ENCODE measurements at regions not wholly inside any gene's neighbourhood (a gene's known extent, or its start where the extent isn't known, plus 50 kb on each side); places are given as distances from the start of the nearest gene placed in this dataset.
"Not testable (repeated sequence)": the region's sequence is repeated elsewhere in the genome, so short reads cannot be mapped to it uniquely, and the experiment has no call there.

- TF ChIP-seq, protein P1, sequence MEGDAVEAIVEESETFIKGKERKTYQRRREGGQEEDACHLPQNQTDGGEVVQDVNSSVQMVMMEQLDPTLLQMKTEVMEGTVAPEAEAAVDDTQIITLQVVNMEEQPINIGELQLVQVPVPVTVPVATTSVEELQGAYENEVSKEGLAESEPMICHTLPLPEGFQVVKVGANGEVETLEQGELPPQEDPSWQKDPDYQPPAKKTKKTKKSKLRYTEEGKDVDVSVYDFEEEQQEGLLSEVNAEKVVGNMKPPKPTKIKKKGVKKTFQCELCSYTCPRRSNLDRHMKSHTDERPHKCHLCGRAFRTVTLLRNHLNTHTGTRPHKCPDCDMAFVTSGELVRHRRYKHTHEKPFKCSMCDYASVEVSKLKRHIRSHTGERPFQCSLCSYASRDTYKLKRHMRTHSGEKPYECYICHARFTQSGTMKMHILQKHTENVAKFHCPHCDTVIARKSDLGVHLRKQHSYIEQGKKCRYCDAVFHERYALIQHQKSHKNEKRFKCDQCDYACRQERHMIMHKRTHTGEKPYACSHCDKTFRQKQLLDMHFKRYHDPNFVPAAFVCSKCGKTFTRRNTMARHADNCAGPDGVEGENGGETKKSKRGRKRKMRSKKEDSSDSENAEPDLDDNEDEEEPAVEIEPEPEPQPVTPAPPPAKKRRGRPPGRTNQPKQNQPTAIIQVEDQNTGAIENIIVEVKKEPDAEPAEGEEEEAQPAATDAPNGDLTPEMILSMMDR (IDR thresholded peaks at IDR 0.05; ENCODE audit: low read depth, low read length): no peak
- Histone ChIP-seq H3K9me3 (ENCODE audit: low read depth) (no peaks in the 10 kb centered on the region), H3K27me3 (no peaks in the 10 kb centered on the region), H3K27ac (no peak overlapping the region), H3K36me3 (no peaks in the 10 kb centered on the region), H3K4me1 (ENCODE audit: low read depth) (no peaks in the 10 kb centered on the region), H3K4me3 (no peak overlapping the region)
- DNase-seq (ENCODE audit: low read depth in 1 of 2, low spot score in 1 of 2): peak in 1 of 2 donors; percentile 1
Measured at GRCh38 chr11:22928207-22928917, 68.1 kb upstream of the CCDC179 start.

- Histone ChIP-seq H3K27ac (no peak overlapping the region), H3K27me3 (no peaks in the 10 kb centered on the region), H3K36me3 (no peaks in the 10 kb centered on the region), H3K9me3 (ENCODE audit: low read depth) (no peaks in the 10 kb centered on the region), H3K4me1 (ENCODE audit: low read depth) (no peaks in the 10 kb centered on the region), H3K4me3 (no peak overlapping the region)
- DNase-seq (ENCODE audit: low read depth in 1 of 2, low spot score in 1 of 2): no peak
- TF ChIP-seq, protein P1 (IDR thresholded peaks at IDR 0.05; ENCODE audit: low read depth, low read length): no peak
Measured at GRCh38 chr11:22930816-22931594, 70.7 kb upstream of the CCDC179 start.

DNA sequence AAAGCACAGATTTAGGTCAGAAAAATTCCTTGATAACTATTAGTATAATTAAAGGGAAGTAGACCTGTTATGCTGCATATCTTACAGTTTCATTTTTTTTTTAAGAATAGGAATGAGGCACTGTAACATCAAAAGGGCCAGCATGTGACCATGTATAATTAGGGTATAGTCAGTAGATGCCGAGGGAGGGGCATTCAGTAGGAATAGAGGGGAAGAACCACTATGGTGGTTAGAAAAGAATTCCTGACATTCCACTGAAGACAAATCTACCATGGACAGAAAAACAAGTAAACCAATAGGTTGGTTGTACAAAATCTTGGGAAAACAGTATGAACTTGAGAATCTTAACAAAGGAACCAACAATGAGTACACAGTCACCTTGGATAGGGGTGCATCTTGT is 78.4 kb upstream of the CCDC179 start:
- TF ChIP-seq, protein P1 (IDR thresholded peaks at IDR 0.05; ENCODE audit: low read depth, low read length): no peak
- Histone ChIP-seq H3K36me3 (no peaks in the 10 kb centered on the region), H3K4me1 (ENCODE audit: low read depth) (no peaks in the 10 kb centered on the region), H3K9me3 (ENCODE audit: low read depth) (no peaks in the 10 kb centered on the region), H3K27ac (no peak overlapping the region), H3K4me3 (no peak overlapping the region), H3K27me3 (no peaks in the 10 kb centered on the region)
- DNase-seq (ENCODE audit: low read depth in 1 of 2, low spot score in 1 of 2): no peak

DNA sequence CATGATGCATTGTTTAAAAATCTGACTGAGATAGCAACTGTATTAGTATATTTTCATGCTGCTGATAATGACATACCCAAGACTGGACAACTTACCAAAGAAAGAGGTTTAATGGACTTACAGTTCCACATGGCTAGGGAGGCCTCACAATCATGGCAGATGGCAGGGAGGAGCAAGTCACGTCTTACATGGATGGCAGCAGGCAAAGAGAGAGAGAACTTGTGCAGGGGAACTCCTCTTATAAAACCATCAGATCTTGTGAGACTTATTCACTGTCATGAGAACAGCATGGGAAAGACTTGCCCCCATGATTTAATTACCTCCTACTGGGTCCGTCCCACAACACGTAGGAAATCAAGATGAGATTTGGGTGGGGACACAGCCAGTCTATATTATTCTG is 81.3 kb upstream of the CCDC179 start:
- DNase-seq (ENCODE audit: low read depth in 1 of 2, low spot score in 1 of 2); H3K4me1 ChIP-seq (ENCODE audit: low read depth); H3K27me3 ChIP-seq; H3K9me3 ChIP-seq (ENCODE audit: low read depth); H3K27ac ChIP-seq; H3K36me3 ChIP-seq; H3K4me3 ChIP-seq: not testable (repeated sequence)

GRCh38 chr11:22957786-22958185 is 97.5 kb upstream of the CCDC179 start:
- DNase-seq (ENCODE audit: low read depth in 1 of 2, low spot score in 1 of 2): no peak
- Histone ChIP-seq H3K4me3 (no peak overlapping the region), H3K4me1 (ENCODE audit: low read depth) (no peaks in the 10 kb centered on the region), H3K9me3 (ENCODE audit: low read depth) (no peaks in the 10 kb centered on the region), H3K27ac (no peak overlapping the region), H3K27me3 (no peaks in the 10 kb centered on the region), H3K36me3 (no peaks in the 10 kb centered on the region)
- TF ChIP-seq, protein P1 (IDR thresholded peaks at IDR 0.05; ENCODE audit: low read depth, low read length): no peak

GRCh38 chr11:22974251-22974650 is 114.0 kb upstream of the CCDC179 start:
- no peaks in the 10 kb centered on the region for H3K36me3 ChIP-seq
- TF ChIP-seq, protein P1 (IDR thresholded peaks at IDR 0.05; ENCODE audit: low read depth, low read length): no peak
- no peak for DNase-seq (ENCODE audit: low read depth in 1 of 2, low spot score in 1 of 2)
- H3K27me3 ChIP-seq: no peaks in the 10 kb centered on the region
- H3K27ac ChIP-seq: no peak overlapping the region
- no peaks in the 10 kb centered on the region for H3K9me3 ChIP-seq (ENCODE audit: low read depth)
- no peaks in the 10 kb centered on the region for H3K4me1 ChIP-seq (ENCODE audit: low read depth)
- H3K4me3 ChIP-seq: no peak overlapping the region

Measured in cardiac muscle cell (in vitro differentiated cells and primary cell).